ENCODE measurements at regions not wholly inside any gene's neighbourhood (a gene's known extent, or its start where the extent isn't known, plus 50 kb on each side); places are given as distances from the start of the nearest gene placed in this dataset.

GRCh38 chr5:2019716-2020115, 137.0 kb upstream of the IRX4 start:
- TF ChIP-seq, protein P1, sequence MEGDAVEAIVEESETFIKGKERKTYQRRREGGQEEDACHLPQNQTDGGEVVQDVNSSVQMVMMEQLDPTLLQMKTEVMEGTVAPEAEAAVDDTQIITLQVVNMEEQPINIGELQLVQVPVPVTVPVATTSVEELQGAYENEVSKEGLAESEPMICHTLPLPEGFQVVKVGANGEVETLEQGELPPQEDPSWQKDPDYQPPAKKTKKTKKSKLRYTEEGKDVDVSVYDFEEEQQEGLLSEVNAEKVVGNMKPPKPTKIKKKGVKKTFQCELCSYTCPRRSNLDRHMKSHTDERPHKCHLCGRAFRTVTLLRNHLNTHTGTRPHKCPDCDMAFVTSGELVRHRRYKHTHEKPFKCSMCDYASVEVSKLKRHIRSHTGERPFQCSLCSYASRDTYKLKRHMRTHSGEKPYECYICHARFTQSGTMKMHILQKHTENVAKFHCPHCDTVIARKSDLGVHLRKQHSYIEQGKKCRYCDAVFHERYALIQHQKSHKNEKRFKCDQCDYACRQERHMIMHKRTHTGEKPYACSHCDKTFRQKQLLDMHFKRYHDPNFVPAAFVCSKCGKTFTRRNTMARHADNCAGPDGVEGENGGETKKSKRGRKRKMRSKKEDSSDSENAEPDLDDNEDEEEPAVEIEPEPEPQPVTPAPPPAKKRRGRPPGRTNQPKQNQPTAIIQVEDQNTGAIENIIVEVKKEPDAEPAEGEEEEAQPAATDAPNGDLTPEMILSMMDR (IDR thresholded peaks at IDR 0.05; ENCODE audit: insufficient read depth, low read depth, low read length) = no peak
- ChIA-PET POLR2A (no interaction called here), CTCF (interaction anchor here (1.4 kb wide), 2 partner anchors 17 to 256 kb away, joined by 3 to 4 read pairs; no protein-coding TSS in a partner anchor)
- Histone ChIP-seq H3K36me3 (ENCODE audit: control insufficient read depth, insufficient read depth, low read length) (no peaks in the 10 kb centered on the region), H3K4me3 (ENCODE audit: low read depth, low read length) (no peak overlapping the region), H3K27me3 (ENCODE audit: control insufficient read depth, insufficient read depth, low read length) (no peaks in the 10 kb centered on the region)
- DNase-seq (ENCODE audit: low read depth) = no peak

- CTCF ChIA-PET = interaction anchor here (1.2 kb wide), 1 partner anchor 255 kb away, joined by 6 read pairs; no protein-coding TSS in a partner anchor
- Histone ChIP-seq H3K4me3 (ENCODE audit: low read depth, low read length) (no peak overlapping the region), H3K36me3 (ENCODE audit: control insufficient read depth, insufficient read depth, low read length) (no peaks in the 10 kb centered on the region), H3K27me3 (ENCODE audit: control insufficient read depth, insufficient read depth, low read length) (no peaks in the 10 kb centered on the region)
- DNase-seq (ENCODE audit: low read depth) = no peak
- TF ChIP-seq, protein P1 (IDR thresholded peaks at IDR 0.05; ENCODE audit: insufficient read depth, low read depth, low read length) = no peak
- POLR2A ChIA-PET = no interaction called here
These were observed 135.6 kb upstream of the IRX4 start for GRCh38 chr5:2018390-2018724.

DNA sequence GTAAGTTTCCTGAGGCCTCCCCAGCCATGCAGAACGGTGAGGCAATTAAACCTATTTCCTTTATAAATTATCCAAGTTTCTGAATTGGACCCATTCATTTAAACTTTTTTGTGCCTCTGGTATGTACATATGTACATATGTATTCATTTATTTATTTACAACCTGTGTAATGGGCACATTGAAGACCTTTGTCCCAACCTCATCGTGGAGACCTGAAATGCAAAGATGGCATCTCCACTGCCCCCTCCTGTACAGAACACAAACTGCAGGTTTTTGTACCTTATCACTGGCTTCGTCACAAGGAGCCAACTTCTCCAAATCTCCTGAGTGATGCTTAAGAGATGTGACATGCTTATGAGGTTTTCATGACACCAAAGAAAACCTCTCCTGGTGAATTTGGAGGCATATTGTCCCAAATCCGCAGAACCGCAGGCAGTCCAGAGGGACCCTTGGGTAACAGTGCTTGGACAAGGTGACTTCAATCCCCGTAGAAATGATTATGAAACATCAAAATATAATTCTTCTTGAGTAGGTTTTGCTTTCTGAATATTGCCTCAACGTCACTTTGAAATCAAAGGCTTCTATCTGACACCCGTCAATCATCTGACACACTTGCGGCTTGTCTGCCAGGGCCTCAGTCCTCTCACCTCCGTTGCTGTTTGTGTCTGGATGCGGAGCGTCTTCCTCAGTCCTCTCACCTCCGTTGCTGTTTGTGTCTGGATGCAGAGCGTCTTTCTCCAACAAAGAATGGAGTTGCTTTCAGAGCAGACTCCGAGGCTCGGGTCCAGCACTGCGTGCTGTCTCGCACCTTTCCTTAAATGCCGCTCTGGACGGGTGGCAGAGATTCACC, 135.0 kb upstream of the IRX4 start:
- Histone ChIP-seq H3K36me3 (ENCODE audit: control insufficient read depth, insufficient read depth, low read length) (no peaks in the 10 kb centered on the region), H3K27me3 (ENCODE audit: control insufficient read depth, insufficient read depth, low read length) (no peaks in the 10 kb centered on the region), H3K4me3 (ENCODE audit: low read depth, low read length) (no peak overlapping the region)
- POLR2A ChIA-PET = no interaction called here
- DNase-seq (ENCODE audit: low read depth) = no peak
- TF ChIP-seq, protein P1 (IDR thresholded peaks at IDR 0.05; ENCODE audit: insufficient read depth, low read depth, low read length) = peak; percentile 49
- CTCF ChIA-PET = interaction anchor here (1.2 kb wide), 1 partner anchor 255 kb away, joined by 6 read pairs; no protein-coding TSS in a partner anchor

DNA sequence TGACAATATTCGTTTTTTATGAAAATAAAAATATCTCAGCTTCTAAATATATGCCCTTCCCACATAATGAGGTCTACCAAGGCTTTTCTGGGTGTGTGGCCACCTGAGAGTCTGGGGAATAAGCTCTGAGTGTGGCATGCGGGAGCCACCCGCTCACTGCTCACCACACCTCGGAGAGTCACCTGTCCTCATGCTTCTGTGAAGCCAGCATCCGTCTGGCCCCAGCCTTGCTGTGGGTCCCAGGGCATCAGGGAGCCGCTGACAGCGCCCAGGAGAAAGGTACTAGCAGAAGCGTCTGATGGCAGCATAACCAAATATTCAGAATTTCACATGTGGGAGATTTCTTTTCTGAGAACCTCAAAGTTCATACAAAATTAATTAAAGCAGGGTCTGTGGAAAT, 133.2 kb upstream of the IRX4 start:
- H3K36me3 ChIP-seq (ENCODE audit: control insufficient read depth, insufficient read depth, low read length) = no peaks in the 10 kb centered on the region
- no peak for DNase-seq (ENCODE audit: low read depth)
- H3K27me3 ChIP-seq (ENCODE audit: control insufficient read depth, insufficient read depth, low read length) = no peaks in the 10 kb centered on the region
- ChIA-PET CTCF (interaction anchor here (1.0 kb wide), 1 partner anchor 252 kb away, joined by 5 read pairs; no protein-coding TSS in a partner anchor), POLR2A (no interaction called here)
- H3K4me3 ChIP-seq (ENCODE audit: low read depth, low read length) = no peak overlapping the region
- TF ChIP-seq, protein P1 (IDR thresholded peaks at IDR 0.05; ENCODE audit: insufficient read depth, low read depth, low read length) = no peak

- TF ChIP-seq, protein P1 (IDR thresholded peaks at IDR 0.05; ENCODE audit: insufficient read depth, low read depth, low read length) = no peak
- no peaks in the 10 kb centered on the region for H3K27me3 ChIP-seq (ENCODE audit: control insufficient read depth, insufficient read depth, low read length)
- CTCF ChIA-PET = interaction anchor here (1.0 kb wide), 1 partner anchor 251 kb away, joined by 5 read pairs; no protein-coding TSS in a partner anchor
- POLR2A ChIA-PET = no interaction called here
- no peak for DNase-seq (ENCODE audit: low read depth)
- H3K4me3 ChIP-seq (ENCODE audit: low read depth, low read length) = no peak overlapping the region
- H3K36me3 ChIP-seq (ENCODE audit: control insufficient read depth, insufficient read depth, low read length) = no peaks in the 10 kb centered on the region
These were observed 132.6 kb upstream of the IRX4 start for GRCh38 chr5:2015124-2015848.

All from BJ (cell line).